Neural progenitor cell (in vitro differentiated cells): ENCODE measurements at regions not wholly inside any gene's neighbourhood (a gene's known extent, or its start where the extent isn't known, plus 50 kb on each side); places are given as distances from the start of the nearest gene placed in this dataset.

Experiments
- EZH2 ChIP-seq: fragments of 200-600 bp; sonication (generic); IDR thresholded peaks from 2 replicates; pipeline ENCODE4 v1.6.1; 2017; ENCODE audit warnings: antibody characterized with exemption, mild to moderate bottlenecking, moderate library complexity
- EZH2phosphoT487 ChIP-seq: fragments of 200-600 bp; sonication (generic); IDR thresholded peaks from 2 replicates; pipeline ENCODE4 v1.6.1; 2017; ENCODE audit warnings: antibody characterized with exemption
- TF ChIP-seq, protein P1 (sequence below): fragments of 200-600 bp; sonication (generic); IDR thresholded peaks from 2 replicates; pipeline ENCODE4 v1.5.1; 2017; ENCODE audit warnings: antibody characterized with exemption, mild to moderate bottlenecking

DNA sequence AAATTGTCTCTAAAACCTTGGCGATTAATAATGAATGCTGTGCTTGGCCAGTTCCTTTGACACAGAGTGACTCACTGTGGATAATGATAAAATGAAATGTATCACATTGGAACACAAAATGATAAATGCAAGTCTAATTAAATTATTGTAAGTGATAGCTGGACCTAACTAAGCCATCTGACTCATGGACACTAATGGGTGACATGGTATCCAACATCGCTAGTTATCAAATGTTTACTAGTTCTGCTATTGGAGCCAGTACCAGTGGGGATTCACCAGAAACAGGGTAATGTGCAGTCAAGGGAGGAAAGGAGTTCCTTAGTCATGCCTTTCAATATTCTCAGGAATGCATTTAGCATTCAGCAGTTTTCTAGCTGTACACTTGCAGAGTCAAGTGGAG is 736.3 kb upstream of the ACVR2A start:
- TF ChIP-seq, protein P1, sequence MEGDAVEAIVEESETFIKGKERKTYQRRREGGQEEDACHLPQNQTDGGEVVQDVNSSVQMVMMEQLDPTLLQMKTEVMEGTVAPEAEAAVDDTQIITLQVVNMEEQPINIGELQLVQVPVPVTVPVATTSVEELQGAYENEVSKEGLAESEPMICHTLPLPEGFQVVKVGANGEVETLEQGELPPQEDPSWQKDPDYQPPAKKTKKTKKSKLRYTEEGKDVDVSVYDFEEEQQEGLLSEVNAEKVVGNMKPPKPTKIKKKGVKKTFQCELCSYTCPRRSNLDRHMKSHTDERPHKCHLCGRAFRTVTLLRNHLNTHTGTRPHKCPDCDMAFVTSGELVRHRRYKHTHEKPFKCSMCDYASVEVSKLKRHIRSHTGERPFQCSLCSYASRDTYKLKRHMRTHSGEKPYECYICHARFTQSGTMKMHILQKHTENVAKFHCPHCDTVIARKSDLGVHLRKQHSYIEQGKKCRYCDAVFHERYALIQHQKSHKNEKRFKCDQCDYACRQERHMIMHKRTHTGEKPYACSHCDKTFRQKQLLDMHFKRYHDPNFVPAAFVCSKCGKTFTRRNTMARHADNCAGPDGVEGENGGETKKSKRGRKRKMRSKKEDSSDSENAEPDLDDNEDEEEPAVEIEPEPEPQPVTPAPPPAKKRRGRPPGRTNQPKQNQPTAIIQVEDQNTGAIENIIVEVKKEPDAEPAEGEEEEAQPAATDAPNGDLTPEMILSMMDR = no peak
- TF ChIP-seq EZH2 (no peak), EZH2phosphoT487 (no peak)
